ENCODE measurements at regions not wholly inside any gene's neighbourhood (a gene's known extent, or its start where the extent isn't known, plus 50 kb on each side); places are given as distances from the start of the nearest gene placed in this dataset.

DNA sequence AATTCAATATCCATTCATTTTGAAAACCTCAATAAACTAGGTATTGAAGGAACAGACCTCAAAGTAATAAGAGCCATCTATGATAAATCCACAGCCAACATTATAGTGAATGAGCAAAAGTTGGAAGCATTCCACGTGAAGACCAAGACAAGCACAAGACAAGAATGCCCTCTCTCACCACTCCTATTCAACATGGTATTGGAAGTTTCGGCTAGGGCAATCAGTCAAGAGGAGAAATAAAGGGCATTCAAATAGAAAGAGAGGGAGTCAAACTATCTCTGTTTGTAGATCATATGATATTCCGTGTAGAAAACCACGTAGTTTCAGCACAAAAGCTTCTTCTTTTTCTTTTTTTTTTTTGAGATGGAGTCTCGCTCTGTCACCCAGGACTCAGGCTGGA lies 550.3 kb downstream of the FSCB start:
- no peak for DNase-seq

DNA sequence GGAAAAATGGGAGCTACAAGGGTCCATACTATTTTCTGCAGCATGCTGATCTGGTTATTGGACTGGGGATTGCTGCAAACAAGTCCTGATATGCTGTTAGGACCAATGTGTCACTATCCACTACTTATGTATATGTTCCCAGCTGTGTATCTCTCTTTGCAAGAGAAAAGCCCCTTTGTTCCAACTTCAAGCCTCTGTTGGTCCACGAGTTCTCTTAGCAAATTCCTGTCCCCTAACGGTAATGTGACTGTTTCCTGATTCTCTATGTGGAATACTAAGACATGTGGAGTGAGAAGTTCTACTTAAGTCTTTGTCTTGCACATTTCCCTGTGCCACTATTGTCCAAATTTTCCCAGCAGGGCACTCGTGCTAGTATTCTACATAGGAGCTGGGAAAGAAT lies 557.7 kb downstream of the FSCB start:
- DNase-seq, result no peak

DNA sequence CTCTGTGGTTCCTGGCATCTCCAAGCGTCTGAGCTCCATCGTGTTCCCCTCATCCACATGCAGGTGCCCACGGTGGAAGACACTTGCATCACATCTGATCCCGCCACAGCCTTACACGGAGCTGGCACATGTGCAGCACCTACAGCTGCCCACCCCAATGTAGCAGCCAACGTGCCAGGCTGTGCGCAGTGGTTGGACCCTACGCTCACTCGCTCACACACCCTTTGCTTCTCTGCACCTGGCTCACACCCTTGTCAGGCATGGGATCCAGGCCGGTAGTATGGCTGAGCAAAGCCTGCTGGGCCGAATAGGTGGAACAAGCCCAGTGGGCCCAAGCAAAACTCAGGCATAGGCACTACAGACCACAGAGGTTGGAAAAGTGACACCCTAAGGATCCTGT lies 567.2 kb downstream of the FSCB start:
- DNase-seq, result no peak

DNA sequence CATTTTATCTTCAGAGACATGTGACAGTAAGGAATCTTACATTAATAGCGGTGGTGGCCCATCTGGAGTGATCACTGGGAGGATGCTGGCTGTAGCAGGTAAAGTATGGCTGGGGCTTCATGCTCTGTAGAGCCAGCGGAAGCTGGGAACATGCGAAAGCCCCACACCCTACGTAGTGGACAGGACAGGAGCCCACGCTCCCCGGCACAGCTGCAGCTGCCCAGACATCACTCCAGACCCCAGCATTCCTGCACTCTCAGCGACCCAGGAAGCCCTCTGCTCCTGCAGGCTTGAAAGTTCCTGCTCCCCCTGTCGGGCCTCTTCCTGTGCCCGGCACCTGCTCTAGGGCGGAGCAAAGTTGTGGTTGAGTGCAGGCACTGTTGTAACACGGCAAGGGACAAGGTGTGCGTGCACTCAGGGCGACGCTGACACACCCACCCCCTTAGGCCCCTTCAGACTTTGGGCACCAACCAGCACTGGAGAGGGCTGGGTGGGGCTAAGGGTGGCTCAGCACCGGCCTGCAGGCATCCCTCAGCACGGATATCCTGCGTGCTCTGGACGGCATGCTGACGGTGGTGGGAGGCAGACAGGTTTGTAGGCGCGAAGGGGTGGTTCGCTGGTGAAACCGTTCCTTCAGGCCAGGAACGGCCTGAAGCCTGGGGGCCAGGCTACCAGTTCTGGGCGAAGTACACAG lies 568.3 kb downstream of the FSCB start:
- no peak for DNase-seq

DNA sequence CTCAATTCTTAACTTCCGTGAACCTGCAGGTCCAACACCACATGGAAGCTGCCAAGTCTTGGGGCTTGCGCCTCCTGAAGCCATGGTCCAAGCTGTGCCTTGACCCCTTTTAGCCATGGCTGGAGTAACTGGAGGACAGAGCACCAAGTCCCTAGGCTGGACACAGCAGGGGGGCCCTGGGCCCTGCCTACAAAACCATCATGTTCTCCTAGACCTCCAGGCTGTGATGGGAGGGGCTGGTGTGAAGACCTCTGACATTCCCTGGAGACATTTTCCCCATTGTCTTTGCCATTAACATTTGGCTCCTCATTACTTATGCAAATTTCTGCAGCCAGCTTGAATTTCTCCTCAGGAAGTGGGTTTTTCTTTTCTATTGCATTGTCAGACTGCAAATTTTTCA lies 570.1 kb downstream of the FSCB start:
- no peak for DNase-seq

DNA sequence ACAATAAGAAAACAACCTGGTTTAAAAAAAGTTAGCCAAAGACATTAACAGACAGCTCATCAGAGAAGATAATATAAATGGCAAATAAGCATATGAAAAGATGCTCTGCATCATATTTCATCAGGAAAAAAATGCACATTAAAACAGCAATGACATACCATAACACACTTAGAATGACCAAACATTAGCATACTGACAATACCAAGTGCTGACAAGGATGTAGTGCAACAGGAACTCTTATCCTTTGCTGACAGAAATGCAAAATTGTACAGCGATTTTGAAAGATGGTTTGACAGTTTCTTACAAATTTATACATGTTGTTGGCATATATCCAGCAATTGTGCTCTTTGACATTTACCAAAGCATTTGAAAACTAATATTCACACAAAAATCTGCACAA lies 573.0 kb downstream of the FSCB start:
- DNase-seq, result no peak

DNA sequence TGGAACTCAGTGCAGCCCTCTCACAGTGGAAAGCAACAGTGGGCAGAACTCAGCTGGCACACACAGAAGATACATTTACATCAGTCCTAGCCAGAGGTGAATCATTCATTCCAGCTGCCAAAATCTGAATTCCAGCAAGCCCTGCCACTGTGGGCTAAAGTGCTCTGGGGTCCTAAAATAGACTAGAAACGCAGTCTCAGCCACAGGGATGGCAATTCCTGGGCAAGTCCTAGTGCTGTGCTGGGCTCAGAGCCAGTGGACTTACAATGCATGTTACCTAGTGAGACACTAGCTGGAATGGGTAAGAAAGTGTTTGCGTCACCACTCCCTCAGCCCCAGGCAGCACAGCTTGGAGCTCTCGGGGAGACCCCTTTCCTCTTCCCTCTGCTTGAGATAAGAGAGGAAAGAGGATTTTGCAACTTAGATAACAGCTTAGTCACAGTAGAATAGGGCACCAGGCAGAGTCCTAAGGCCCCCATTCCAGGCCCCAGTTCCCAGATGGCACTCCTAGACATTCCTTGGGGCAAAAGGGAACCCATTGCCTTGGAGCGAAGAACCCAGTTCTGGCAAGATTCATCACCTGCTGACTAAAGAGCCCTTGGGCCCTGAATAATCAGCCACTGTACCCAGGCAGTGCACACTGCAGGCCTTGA lies 592.9 kb downstream of the FSCB start:
- no peak for DNase-seq

DNA sequence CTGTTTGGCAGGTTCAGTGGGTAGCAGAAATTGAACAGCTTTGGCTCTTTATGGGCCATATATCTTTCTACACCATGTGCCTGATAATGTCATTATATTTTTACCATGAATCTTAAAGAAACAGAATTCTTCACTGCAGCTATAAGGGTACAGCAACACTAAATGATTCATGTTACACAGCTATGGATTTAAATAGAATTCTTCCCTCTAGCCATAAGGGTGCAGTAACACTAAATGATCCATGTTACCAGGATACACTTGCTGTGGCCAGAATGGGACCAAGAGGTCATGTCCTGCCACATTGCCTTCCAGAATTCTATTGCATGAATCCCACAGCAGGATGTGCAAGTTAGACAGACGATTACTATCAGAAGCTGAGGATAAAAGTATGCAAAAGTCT lies 603.9 kb downstream of the FSCB start:
- DNase-seq, result no peak

DNA sequence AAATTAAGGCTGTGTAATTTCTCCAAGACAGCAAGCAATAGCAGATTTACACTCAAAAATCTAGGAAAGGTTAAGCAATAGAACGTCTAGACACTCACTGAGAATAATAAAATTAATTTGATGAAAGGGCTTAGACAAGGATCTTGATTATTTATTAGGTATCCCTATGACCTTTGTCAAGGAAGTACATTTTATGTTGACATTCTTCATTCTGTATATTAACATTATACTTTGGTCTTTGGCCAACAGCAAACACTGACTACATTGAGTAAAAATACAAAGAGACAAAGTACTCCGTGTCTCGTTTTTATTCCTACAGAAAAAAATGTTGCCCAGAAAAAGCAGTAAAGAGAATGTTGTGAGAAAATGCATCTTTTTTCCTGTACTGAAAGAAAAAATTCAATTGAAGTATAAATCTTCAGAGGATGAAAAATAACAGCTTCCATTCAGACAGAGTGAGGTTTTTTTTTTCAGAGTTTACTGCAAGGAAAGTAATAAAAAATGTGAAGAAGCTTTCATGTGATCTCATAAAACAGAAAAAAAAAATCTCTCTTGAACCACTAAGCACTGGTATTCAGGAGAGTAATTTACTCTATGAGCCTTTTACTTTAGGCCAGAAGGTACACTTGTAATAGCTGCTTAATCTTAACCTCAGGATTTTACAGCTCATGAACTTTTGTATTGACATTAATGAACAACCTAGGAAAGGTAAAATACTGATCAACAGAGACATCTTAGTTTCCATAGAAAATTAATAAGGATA lies 605.0 kb downstream of the FSCB start:
- no peak for DNase-seq

DNA sequence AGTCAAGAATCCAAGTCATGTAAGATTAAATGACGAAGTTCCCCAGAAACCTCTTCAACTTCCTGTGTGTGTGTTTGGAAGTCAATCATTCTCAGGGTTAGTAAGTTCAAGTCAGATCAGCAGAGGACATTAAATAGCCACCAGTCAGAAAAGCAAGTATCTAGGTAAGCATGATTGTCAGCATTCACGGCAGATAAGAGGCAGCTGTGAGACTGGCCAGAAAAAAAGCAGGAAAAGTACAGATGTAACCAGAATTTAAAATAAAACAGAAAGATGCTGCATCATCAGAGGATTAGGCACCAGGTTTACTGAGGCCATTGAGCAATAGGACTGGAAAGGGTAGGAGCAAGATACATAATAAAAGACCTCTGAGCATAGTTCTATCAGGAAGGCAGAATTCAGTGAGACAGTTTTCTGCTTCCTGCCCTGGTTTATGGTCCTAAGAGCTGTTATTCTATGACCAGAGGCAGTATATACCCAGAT lies 606.9 kb downstream of the FSCB start:
- peak; percentile 2 for DNase-seq

DNA sequence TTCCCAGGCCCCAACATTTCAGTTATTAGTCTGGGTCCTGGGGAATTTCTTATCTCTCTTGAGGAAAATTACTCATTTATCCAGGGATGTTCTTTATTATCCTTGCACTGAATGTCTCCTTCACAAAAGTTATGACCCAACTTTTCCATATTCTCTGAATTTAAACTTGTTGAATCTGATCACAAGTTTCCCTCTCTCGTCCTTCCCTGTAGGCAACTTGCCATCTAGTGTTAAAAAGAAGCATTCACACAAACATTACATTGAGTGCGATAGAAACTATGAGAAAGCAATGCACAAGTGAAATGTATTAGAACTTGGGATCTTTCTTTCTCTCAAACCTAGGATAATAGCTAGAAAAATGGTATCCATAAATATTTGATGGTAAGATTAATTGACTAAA lies 608.4 kb downstream of the FSCB start:
- peak; percentile 3 for DNase-seq

DNA sequence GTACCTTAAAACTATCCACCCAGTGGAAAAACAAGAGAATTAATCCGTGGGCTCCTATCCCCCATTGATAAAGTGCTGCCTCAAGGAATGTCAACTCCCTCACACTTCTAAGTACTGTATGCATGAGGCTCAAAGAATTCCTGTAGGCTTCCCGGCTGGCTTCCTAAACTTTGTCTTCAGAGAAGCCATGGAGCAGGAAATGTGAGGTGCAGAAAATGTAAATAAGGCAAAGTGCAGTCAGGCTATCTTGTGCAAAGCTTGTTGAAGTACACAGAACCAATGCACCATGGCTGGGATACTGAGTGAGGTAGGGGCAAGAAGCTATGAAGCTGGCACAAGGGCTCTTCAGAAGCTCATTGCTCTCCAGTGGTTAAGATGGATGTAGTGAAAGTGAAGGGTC lies 611.0 kb downstream of the FSCB start:
- no peak for DNase-seq

DNA sequence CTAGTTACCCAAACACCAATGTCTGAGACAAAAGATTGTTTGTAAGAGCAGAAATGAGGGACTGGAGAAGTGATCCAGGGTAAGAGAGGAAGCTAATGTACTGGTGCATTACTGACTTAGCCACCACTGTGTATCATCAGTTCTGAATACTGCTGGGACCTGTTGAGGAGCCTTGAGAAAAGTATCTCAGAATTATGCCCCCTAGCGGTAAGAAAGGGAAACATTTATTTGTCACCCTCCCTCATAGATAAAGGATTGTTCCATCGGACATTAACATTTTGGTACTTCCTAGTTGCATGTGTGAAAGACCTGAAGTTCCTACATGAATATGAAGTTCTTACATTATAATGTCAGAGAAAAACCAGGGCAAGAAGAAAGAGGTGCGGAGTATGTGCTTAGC lies 612.5 kb downstream of the FSCB start:
- DNase-seq, result no peak

DNA sequence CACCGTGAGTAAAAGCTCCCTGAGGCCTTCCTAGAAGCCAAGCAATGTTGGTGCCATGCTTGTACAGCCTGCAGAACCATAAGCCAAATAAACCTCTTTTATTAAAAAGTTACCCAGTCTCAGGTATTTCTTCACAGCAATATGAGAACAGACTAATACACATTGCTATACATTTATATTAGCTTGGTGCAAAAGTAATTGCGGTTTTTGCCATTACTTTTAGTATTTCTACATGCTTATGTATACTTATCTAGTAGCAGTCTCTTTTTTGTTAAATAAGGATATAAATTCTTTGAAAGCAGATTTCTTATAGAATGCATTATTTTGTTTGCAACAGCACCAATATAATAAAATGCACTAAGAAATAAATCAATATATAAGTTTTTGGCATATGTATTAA lies 619.6 kb downstream of the FSCB start:
- no peak for DNase-seq

DNA sequence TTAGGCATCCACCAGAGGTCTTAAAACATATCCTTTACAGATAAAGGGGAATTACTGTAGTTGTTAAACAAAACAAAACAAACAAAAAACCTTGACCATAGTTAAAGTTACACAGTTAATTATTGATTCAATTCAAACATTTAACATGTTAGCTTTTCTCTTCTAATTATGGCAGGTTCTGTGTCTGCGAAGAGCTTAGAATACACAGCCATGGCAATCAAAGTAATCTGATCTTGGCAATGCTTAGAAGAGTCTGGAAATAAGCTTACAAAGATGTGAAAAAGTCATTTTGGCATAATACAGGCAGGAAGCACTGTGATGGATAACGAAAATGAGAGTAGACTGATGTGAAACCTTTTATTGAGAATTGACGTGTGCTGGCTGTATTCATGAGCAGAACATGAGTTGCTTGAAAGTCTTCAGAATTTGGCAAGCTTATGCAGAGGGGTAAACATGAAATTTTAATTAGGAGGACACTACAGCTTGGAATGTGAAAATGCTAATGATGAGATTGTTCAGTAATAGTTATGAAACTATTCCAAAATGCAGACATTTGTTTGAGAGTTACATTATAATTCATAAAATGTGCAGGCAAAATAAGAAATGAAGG lies 629.6 kb downstream of the FSCB start:
- DNase-seq, result peak; percentile 73

DNA sequence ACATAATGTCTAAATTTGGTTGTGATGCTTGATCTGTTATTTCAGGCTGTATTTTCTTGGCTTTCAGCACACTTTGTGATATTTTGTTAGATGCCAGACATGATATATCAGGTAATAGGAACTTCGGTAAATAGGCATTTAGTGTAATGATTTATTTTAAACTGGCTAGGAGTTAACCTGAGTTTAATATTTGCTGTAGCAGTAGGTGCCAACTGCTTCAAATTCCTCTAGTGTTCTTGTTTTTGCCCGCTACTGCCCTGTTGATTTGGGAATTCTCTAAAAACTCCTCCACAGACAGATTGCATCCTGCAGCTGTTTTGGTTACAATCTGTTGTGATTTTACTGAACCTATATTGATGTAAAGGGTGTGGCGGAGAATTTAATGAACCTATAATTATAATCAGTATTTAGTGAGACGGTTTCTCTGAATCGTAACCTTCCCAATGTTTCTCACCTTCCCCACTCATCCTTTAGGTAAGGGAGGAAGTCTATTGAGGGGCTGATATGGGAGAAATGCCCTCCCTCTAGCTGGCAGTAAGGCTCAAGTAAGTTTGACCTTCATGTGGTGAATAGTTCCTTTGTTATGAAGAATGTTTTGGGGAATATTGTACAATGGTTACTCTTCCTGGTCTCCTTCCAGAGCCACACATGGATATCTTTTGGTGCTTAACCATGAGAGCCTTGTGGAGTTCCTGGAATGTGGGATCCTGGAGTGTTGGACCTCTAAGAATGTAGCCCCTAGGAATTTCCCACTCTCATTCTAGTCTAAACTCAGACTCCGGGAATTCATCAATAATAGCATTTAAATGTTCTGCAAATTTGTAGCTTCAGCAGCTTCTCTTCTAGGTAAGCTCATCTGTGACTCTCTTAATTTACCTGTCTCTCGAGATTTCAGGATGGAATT lies 634.1 kb downstream of the FSCB start:
- DNase-seq, result no peak

DNA sequence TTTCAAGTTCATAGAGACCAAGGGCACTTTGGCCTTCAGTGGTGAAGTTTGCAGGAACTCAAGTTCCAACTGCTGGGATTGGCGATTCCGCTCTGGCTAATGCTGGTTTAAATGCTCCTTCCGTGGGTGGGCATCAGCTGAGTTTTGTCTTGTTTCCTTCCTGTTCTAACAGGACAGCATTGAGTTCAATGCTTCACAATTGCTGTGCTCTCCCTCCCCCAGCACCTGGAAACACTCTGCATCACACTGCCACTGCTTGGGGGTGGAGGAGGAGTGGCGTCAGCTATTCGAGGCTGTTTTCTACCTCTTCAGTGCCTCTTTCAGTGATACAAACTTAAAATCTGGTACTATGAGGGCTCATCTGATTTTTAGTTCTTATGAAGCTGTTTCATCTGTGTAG lies 634.9 kb downstream of the FSCB start:
- DNase-seq, result no peak

DNA sequence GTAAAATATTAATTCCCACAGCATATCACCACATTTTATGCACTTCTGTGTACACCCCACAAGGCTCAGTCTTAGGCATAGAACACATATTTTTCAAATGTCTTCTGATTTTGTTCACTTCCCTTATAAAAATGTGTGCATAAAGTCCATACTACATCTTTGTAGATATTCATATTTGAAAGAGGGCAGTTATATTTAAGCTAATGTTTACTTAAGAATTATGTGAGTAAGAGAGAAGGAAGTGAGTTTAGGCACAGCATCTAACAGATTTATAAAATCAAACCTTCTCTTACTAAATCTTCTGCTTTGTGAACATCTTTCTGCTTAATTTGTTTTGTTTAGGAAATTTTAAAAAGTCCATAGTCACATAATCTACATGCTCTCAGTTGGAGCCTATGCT lies 648.1 kb downstream of the FSCB start:
- DNase-seq, result no peak

DNA sequence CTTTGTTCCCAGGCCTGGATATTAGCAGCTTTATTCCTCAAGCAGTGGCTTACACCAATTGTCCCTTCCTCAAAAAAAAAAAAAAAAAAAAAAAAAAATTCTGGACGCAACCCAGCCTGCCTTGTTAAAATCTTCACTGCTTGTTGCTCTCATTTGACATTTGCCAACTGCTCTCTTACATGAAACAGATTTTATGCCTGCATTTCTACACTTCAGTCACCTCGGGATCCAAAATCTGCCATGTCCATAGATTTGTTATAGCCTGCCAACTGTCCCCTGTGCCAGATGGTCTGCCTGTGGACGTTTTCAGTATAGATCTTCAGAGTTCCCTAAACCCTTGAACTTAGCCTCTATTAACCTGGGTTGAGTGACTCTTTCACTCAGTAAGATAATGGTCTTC lies 651.5 kb downstream of the FSCB start:
- no peak for DNase-seq

DNA sequence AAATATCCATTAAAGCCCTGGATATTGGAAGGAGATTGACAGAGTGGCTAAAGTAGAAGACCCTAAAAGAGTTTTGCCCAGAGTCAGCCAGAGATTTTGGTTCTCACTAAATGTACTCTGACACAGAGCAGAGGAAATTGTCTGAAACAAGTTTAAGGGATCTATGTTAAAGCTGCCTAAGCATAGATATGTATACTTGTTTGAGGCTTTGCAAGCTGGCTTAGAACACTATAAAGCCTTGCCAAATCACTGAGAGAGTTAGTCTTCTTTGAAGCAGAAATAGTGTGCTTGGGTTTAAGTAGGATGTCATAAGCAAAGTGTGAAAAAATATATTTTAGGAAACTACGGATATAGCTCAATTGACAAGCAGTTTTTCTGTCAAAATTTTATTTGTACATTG lies 653.5 kb downstream of the FSCB start:
- DNase-seq, result no peak

DNA sequence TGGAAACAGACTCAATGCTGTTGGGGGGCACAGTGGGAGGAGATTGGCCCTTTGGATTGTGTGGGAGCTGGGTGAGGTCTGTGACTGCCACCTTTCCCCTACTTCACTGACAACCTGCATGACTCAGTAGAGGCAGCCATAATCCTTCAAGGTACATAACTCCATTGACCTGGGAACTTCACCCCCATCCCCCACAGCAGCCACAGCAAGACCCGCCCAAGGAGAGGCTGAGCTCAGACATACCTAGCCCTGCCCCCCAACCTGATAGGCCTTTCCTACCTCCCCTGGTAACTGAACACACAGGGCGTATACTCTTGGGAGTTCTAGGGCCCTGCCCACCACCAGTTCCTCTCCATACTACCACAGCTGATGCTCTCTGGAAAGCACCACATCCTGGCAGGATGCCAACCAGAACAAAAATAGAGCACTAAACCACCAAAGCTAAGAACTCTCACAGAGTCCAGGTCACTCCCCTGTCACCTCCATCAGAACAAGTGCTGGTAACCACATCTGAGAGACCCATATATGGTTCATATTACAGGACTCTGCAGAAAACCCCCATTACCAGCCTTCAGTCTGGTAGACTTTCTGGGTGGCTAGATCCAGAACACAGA lies 703.9 kb downstream of the FSCB start:
- DNase-seq, result no peak

DNA sequence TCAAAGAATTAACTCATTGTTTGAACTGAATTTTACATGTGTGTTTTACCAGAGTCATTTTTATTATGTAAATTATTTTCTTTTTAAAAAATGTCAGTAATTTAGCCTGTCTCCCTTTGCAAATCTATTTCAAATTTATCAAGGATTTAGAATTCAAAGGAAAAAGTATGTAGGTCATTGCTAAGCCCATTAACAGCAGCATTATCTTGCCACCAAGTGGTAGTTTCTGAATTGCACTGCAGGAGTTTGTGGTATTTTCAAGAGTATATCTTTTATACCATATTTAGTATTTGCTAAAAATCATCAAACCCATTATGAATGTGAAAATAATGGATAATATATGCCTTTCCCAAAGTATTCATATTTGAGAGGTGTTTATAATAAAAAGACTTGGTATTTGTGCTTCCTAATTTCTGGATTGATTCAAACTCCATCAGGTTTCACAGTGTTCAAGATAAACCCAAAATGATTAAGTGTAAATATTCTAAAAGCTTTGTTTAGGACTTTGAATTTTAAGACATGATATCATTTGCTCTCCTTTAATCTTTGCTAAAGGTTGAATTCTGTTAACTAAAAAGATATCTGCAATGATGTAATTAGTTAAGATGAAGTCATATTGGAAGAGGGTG lies 711.4 kb downstream of the FSCB start:
- DNase-seq, result peak; percentile 28
